Endothelial cell of umbilical vein (primary cell): ENCODE measurements at regions not wholly inside any gene's neighbourhood (a gene's known extent, or its start where the extent isn't known, plus 50 kb on each side); places are given as distances from the start of the nearest gene placed in this dataset.

Experiments
- BruUV-seq: library from RNA; stranded (reverse); fragments of 400-500 nt; replicated peaks from 2 replicates; lab custom pipeline; 2021; lab: Mats Ljungman, UMichigan
- CTCF ChIA-PET: fragments of 300-600, 350-600 bp; sonication (Branson Sonifier 250); formaldehyde crosslinking; loops from one replicate; lab custom pipeline; 2021; ENCODE audit warnings: antibody characterized with exemption, inconsistent platforms; lab: Charles Lee
- POLR2A ChIA-PET: fragments of 300-600, 350-600 bp; sonication (Branson Sonifier 250); formaldehyde crosslinking; loops from one replicate; lab custom pipeline; 2021; ENCODE audit warnings: antibody characterized with exemption, inconsistent platforms; lab: Charles Lee
- DNase-seq: peaks from one replicate; pipeline ENCODE4 v3.0.0-alpha.2; 2011; ENCODE audit warnings: low read depth, low spot score
- FAIRE-seq: peaks from 2 replicates; lab custom pipeline; 2011; peaks lifted over from hg19 to GRCh38; lab: Jason Lieb, UNC
- H2AFZ ChIP-seq: 2 replicates; pipeline ENCODE4 v1.6.0; 2012; ENCODE audit warnings: low read depth, low read length, control low read depth, inconsistent platforms
- H3K27ac ChIP-seq: 2 replicates; pipeline ENCODE4 v1.5.1; 2011; ENCODE audit warnings: low read depth, mild to moderate bottlenecking, control low read depth, low read length, moderate library complexity; ENCODE audit not compliant: insufficient read depth
- H3K27me3 ChIP-seq, 2 experiments: 2 replicates each; pipeline versions ENCODE4 v1.6.0 to v1.6.1; 2011; ENCODE audit warnings: low read length in 2 of 2, mixed read lengths in 1 of 2; ENCODE audit not compliant: control insufficient read depth in 2 of 2, insufficient read depth in 2 of 2
- H3K36me3 ChIP-seq, 2 experiments: 2 replicates in 1 of 2; 3 replicates in 1 of 2; pipeline ENCODE4 v1.5.1; 2011; ENCODE audit warnings: low read length in 2 of 2, mild to moderate bottlenecking in 1 of 2, moderate library complexity in 1 of 2; ENCODE audit not compliant: control insufficient read depth in 2 of 2, insufficient read depth in 2 of 2; ENCODE audit errors: extremely low read depth in 1 of 2
- H3K4me1 ChIP-seq: 3 replicates; pipeline ENCODE4 v1.5.1; 2011; ENCODE audit warnings: mild to moderate bottlenecking, low read length; ENCODE audit not compliant: control insufficient read depth, insufficient read depth; ENCODE audit errors: extremely low read depth
- H3K4me2 ChIP-seq: 2 replicates; pipeline ENCODE4 v1.6.1; 2011; ENCODE audit warnings: low read length, control low read depth, mixed read lengths; ENCODE audit not compliant: insufficient read depth
- H3K4me3 ChIP-seq, 3 experiments: fragments of 200-600 bp in 1 of 3; sonication (generic), shearing (Covaris generic) in 1 of 3; replicated peaks in 1 of 3; 2 replicates each; pipeline ENCODE4 v1.5.1; 2011 to 2016; ENCODE audit warnings: control low read depth in 3 of 3, low read length in 3 of 3, mild to moderate bottlenecking in 2 of 3, inconsistent platforms in 1 of 3, low read depth in 1 of 3, moderate library complexity in 1 of 3; ENCODE audit not compliant: insufficient read depth in 1 of 3
- H3K79me2 ChIP-seq: 2 replicates; pipeline ENCODE4 v1.6.0; 2012; ENCODE audit warnings: low read length, inconsistent platforms; ENCODE audit not compliant: control insufficient read depth, insufficient read depth
- H3K9ac ChIP-seq: replicated peaks from 2 replicates; pipeline ENCODE3; 2011; ENCODE audit warnings: low read length, control low read depth; ENCODE audit not compliant: insufficient read depth; ENCODE audit errors: extremely low read depth
- H3K9me1 ChIP-seq: replicated peaks from 3 replicates; pipeline ENCODE4 v1.6.0; 2011; ENCODE audit warnings: mild to moderate bottlenecking, low read length; ENCODE audit not compliant: control insufficient read depth, insufficient read depth; ENCODE audit errors: extremely low read depth
- H3K9me3 ChIP-seq: replicated peaks from 2 replicates; pipeline ENCODE4 v1.5.1; 2012; ENCODE audit warnings: low read length, inconsistent platforms; ENCODE audit not compliant: control insufficient read depth, insufficient read depth
- H4K20me1 ChIP-seq: replicated peaks from 2 replicates; pipeline ENCODE3; 2011; ENCODE audit warnings: mild to moderate bottlenecking, low read length; ENCODE audit not compliant: control insufficient read depth, insufficient read depth; ENCODE audit errors: extremely low read depth
- EZH2 ChIP-seq: IDR thresholded peaks from 2 replicates; pipeline ENCODE4 v1.6.1; 2012; ENCODE audit warnings: borderline replicate concordance, low read depth, mild to moderate bottlenecking, moderate library complexity, low read length, inconsistent platforms; ENCODE audit not compliant: severe bottlenecking
- FOS ChIP-seq: IDR thresholded peaks from 2 replicates; pipeline ENCODE4 v1.6.1; 2011; ENCODE audit warnings: mild to moderate bottlenecking, low read length, moderate library complexity, borderline replicate concordance; ENCODE audit not compliant: insufficient read depth
- GATA2 ChIP-seq: IDR thresholded peaks from 2 replicates; pipeline ENCODE4 v1.7.0; 2011; ENCODE audit warnings: low read depth, mild to moderate bottlenecking, moderate library complexity, mixed read lengths, low read length; ENCODE audit not compliant: insufficient read length, insufficient read depth
- JUN ChIP-seq: IDR thresholded peaks from 2 replicates; pipeline ENCODE4 v1.6.1; 2011; ENCODE audit warnings: borderline replicate concordance, low read depth; ENCODE audit not compliant: insufficient read length, insufficient read depth
- MAX ChIP-seq: IDR thresholded peaks from 2 replicates; pipeline ENCODE4 v1.6.1; 2011; ENCODE audit not compliant: insufficient read depth, insufficient read length
- MYC ChIP-seq: IDR thresholded peaks from one replicate; pipeline ENCODE4 v1.6.1; 2011; ENCODE audit warnings: mild to moderate bottlenecking, low read depth, low read length
- POLR2A ChIP-seq: IDR thresholded peaks from 2 replicates; pipeline ENCODE4 v1.6.1; 2012; ENCODE audit warnings: low read depth, mild to moderate bottlenecking, control low read depth, low read length
- POLR2AphosphoS5 ChIP-seq: IDR thresholded peaks from 2 replicates; pipeline ENCODE4 v1.6.1; 2012; ENCODE audit warnings: low read depth, mild to moderate bottlenecking, control low read depth, low read length, moderate library complexity; ENCODE audit not compliant: insufficient read depth
- dilution Hi-C: fragments of 300-500 bp; cut with MboI; formaldehyde crosslinking; loops from one replicate; pipeline ENCODE4 v1.15.0; 2019; ENCODE audit warnings: low sequenced_read_pairs; ENCODE audit not compliant: extremely low pct_ligation_motif_present
- intact Hi-C: fragments of 100-400 bp; cut with micrococcal nuclease; formaldehyde crosslinking; loops from one replicate; pipeline ENCODE4 v1.10.0; 2022
- TF ChIP-seq, protein P1 (sequence below), 2 donors: IDR thresholded peaks; 1 replicate in 1 of 2; 2 replicates in 1 of 2; pipeline ENCODE4 v1.5.1; 2011; ENCODE audit warnings: low read length in 2 of 2, mild to moderate bottlenecking in 2 of 2, moderate library complexity in 2 of 2, control low read depth in 1 of 2, inconsistent platforms in 1 of 2, low read depth in 1 of 2; ENCODE audit not compliant: insufficient read depth in 1 of 2; ENCODE audit errors: extremely low read depth in 1 of 2

DNA sequence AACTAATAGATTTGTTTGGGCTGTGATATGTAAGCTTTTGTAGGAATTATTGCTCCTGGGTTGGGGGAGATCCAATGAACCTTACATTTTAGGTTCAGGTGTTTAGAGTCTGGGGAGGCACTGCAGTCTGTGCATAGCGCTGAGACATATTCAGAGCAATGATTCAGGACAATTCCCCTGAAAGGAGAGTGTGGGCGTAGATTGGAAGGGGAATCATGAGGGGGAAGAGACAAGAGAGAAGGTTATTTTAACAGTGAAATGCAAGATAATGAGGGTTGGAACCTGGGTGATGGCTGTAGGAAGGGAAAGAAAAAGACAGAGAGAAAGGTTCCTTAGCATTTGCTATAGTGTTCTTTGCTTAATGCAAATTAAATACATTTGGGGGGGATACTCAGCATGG lies 1013.4 kb downstream of the REEP3 start:
- no TSS peak for BruUV-seq
- POLR2A ChIA-PET, result no interaction called here
- dilution Hi-C loops, result no loop called here

More for the DNA sequence above, 1013.4 kb downstream of the REEP3 start:
- FAIRE-seq (no peak), DNase-seq (no peak)
- CTCF ChIA-PET, result no interaction called here
- Histone ChIP-seq H3K4me3 (no peak overlapping the region), H2AFZ (no peak overlapping the region), H3K4me1 (no peaks in the 10 kb centered on the region), H3K27ac (no peak overlapping the region), H3K79me2 (no peaks in the 10 kb centered on the region), H3K27me3 (no peaks in the 10 kb centered on the region), H3K9me3 (no peaks in the 10 kb centered on the region), H3K9me1 (no peaks in the 10 kb centered on the region), H4K20me1 (no peaks in the 10 kb centered on the region), H3K9ac (no peak overlapping the region), H3K36me3 (no peaks in the 10 kb centered on the region), H3K4me2 (no peak overlapping the region)
- intact Hi-C loops, result no loop called here
- TF ChIP-seq POLR2A, result no peak
- TF ChIP-seq, protein P1, sequence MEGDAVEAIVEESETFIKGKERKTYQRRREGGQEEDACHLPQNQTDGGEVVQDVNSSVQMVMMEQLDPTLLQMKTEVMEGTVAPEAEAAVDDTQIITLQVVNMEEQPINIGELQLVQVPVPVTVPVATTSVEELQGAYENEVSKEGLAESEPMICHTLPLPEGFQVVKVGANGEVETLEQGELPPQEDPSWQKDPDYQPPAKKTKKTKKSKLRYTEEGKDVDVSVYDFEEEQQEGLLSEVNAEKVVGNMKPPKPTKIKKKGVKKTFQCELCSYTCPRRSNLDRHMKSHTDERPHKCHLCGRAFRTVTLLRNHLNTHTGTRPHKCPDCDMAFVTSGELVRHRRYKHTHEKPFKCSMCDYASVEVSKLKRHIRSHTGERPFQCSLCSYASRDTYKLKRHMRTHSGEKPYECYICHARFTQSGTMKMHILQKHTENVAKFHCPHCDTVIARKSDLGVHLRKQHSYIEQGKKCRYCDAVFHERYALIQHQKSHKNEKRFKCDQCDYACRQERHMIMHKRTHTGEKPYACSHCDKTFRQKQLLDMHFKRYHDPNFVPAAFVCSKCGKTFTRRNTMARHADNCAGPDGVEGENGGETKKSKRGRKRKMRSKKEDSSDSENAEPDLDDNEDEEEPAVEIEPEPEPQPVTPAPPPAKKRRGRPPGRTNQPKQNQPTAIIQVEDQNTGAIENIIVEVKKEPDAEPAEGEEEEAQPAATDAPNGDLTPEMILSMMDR (IDR thresholded peaks at IDR 0.05; ENCODE audit: extremely low read depth in 1 of 2, insufficient read depth in 1 of 2, low read depth in 1 of 2, low read length in 2 of 2), result no peak
- TF ChIP-seq GATA2, result no peak
- no peak for TF ChIP-seq MAX
- no peak for TF ChIP-seq MYC
- TF ChIP-seq JUN, result no peak
- no peak for TF ChIP-seq POLR2AphosphoS5
- no peak for TF ChIP-seq FOS
- no peak for TF ChIP-seq EZH2
